LNCAP (cell line): ENCODE measurements at regions not wholly inside any gene's neighbourhood (a gene's known extent, or its start where the extent isn't known, plus 50 kb on each side); places are given as distances from the start of the nearest gene placed in this dataset.

Experiments used
- CTCF ChIP-seq: fragments of 450-650 bp; IDR thresholded peaks from 2 replicates; pipeline ENCODE4 v1.5.1; 2017; ENCODE audit warnings: mild to moderate bottlenecking

GRCh38 chr4:128355305-128355704, 67.7 kb upstream of the PGRMC2 start:
- no peak for TF ChIP-seq CTCF

GRCh38 chr4:128354205-128354821, 66.7 kb upstream of the PGRMC2 start:
- no peak for TF ChIP-seq CTCF

GRCh38 chr4:128353791-128354190, 66.2 kb upstream of the PGRMC2 start:
- no peak for TF ChIP-seq CTCF

- no peak for TF ChIP-seq CTCF
Measured at GRCh38 chr4:128351502-128351901, 63.9 kb upstream of the PGRMC2 start.

- no peak for TF ChIP-seq CTCF
Measured at GRCh38 chr4:128350449-128351045, 62.9 kb upstream of the PGRMC2 start.

- no peak for TF ChIP-seq CTCF
Measured at GRCh38 chr4:128349921-128350320, 62.3 kb upstream of the PGRMC2 start.

GRCh38 chr4:128347930-128348660, 60.5 kb upstream of the PGRMC2 start:
- TF ChIP-seq CTCF, result no peak
